GM12878 (cell line): ENCODE measurements at regions not wholly inside any gene's neighbourhood (a gene's known extent, or its start where the extent isn't known, plus 50 kb on each side); places are given as distances from the start of the nearest gene placed in this dataset.

ENCODE experiments used
- ATAC-seq: fragments of 200-7000 bp; cut with Tn5 transposase; 3 replicates; pipeline ENCODE4 v1.9.1; 2020; ENCODE audit warnings: mild to moderate bottlenecking, moderate library complexity
- BruUV-seq: library from RNA; stranded (reverse); fragments of 400-500 nt; replicated peaks from 2 replicates; lab custom pipeline; 2021; lab: Mats Ljungman, UMichigan
- CTCF ChIA-PET: fragments of 300-600 bp; sonication (Branson Sonifier 250); formaldehyde crosslinking; extraction: SDS; loops from one replicate; lab custom pipeline; 2021; ENCODE audit warnings: inconsistent platforms; lab: Yijun Ruan, JAX
- POLR2A ChIA-PET: fragments of 350-600 bp; formaldehyde crosslinking; extraction: SDS; loops from one replicate; lab custom pipeline; 2021; ENCODE audit warnings: inconsistent platforms; lab: Charles Lee
- RAD21 ChIA-PET: fragments of 300-600 bp; sonication (Branson Sonifier 250); formaldehyde crosslinking; loops from one replicate; lab custom pipeline; 2023; ENCODE audit warnings: antibody characterized with exemption; ENCODE audit not compliant: unreplicated experiment; lab: Charles Lee
- SMC1A ChIA-PET: fragments of 300-600 bp; sonication (Branson Sonifier 250); formaldehyde crosslinking; loops from one replicate; lab custom pipeline; 2023; ENCODE audit not compliant: unreplicated experiment, uncharacterized antibody; lab: Charles Lee
- DNase-seq: peaks from one replicate; pipeline ENCODE4 v3.0.0-alpha.2; 2011; ENCODE audit warnings: low read depth, low spot score
- FAIRE-seq: peaks from 3 replicates; lab custom pipeline; 2011; peaks lifted over from hg19 to GRCh38; lab: Jason Lieb, UNC
- H2AFZ ChIP-seq: 2 replicates; pipeline ENCODE4 v1.6.0; 2011; ENCODE audit warnings: low read depth, low read length, control low read depth; ENCODE audit not compliant: control insufficient read depth
- H3K27ac ChIP-seq: 2 replicates; pipeline ENCODE4 v1.5.1; 2011; ENCODE audit warnings: control low read depth; ENCODE audit not compliant: control insufficient read depth, insufficient read depth
- H3K27me3 ChIP-seq, 2 experiments: replicated peaks in 1 of 2; 2 replicates each; pipeline versions ENCODE4 v1.6.0 to v1.6.1; 2011; ENCODE audit warnings: low read length in 1 of 2; ENCODE audit not compliant: control insufficient read depth in 2 of 2, insufficient read depth in 2 of 2
- H3K36me3 ChIP-seq, 2 experiments: 2 replicates each; pipeline ENCODE4 v1.5.1; 2011; ENCODE audit warnings: low read length in 1 of 2; ENCODE audit not compliant: control insufficient read depth in 2 of 2, insufficient read depth in 2 of 2
- H3K4me1 ChIP-seq: 2 replicates; pipeline ENCODE4 v1.6.1; 2011; ENCODE audit warnings: mild to moderate bottlenecking, low read length, moderate library complexity, mixed read lengths; ENCODE audit not compliant: control insufficient read depth, insufficient read depth
- H3K4me2 ChIP-seq: 2 replicates; pipeline ENCODE4 v1.6.0; 2011; ENCODE audit warnings: control low read depth; ENCODE audit not compliant: control insufficient read depth, insufficient read depth
- H3K4me3 ChIP-seq: fragments of 200-600 bp; sonication (generic); 2 replicates; pipeline ENCODE4 v1.5.1; 2016
- H3K79me2 ChIP-seq: 2 replicates; pipeline ENCODE4 v1.6.0; 2011; ENCODE audit warnings: low read length; ENCODE audit not compliant: control insufficient read depth, insufficient read depth
- H3K9ac ChIP-seq: 2 replicates; pipeline ENCODE4 v1.8.0; 2011; ENCODE audit warnings: low read length, control low read depth, mixed read lengths; ENCODE audit not compliant: control insufficient read depth, insufficient read depth
- H3K9me3 ChIP-seq: replicated peaks from 3 replicates; pipeline ENCODE4 v1.5.1; 2011; ENCODE audit warnings: mild to moderate bottlenecking, low read length; ENCODE audit not compliant: control insufficient read depth, insufficient read depth
- H4K20me1 ChIP-seq: 2 replicates; pipeline ENCODE4 v1.6.0; 2011; ENCODE audit not compliant: control insufficient read depth, insufficient read depth
- EP300 ChIP-seq, 2 experiments: fragments of 150-350 bp in 1 of 2; IDR thresholded peaks; 2 replicates each; pipeline ENCODE4 v1.6.1; 2011 to 2012; ENCODE audit warnings: low read depth in 2 of 2, low read length in 2 of 2, borderline replicate concordance in 1 of 2, improper control_type of control experiment in 1 of 2, inconsistent platforms in 1 of 2; ENCODE audit not compliant: control insufficient read depth in 1 of 2
- EZH2 ChIP-seq: IDR thresholded peaks from 2 replicates; pipeline ENCODE4 v1.6.1; 2012; ENCODE audit warnings: low read depth, mild to moderate bottlenecking, control low read depth, inconsistent platforms, low read length, borderline replicate concordance; ENCODE audit not compliant: control insufficient read depth
- HDAC2 ChIP-seq: fragments of 200-600 bp; sonication (generic); IDR thresholded peaks from 2 replicates; pipeline ENCODE4 v1.6.1; 2017
- NR2C1 ChIP-seq: fragments of 450-650 bp; IDR thresholded peaks from 2 replicates; pipeline ENCODE4 v1.6.1; 2017; ENCODE audit warnings: antibody characterized with exemption, mild to moderate bottlenecking, moderate library complexity
- NR2F1 ChIP-seq: fragments of 450-650 bp; conservative IDR thresholded peaks from 2 replicates; pipeline ENCODE4 v1.6.1; 2017; ENCODE audit warnings: mild to moderate bottlenecking
- PBX3 ChIP-seq: IDR thresholded peaks from 2 replicates; pipeline ENCODE4 v1.6.1; 2011; ENCODE audit warnings: mild to moderate bottlenecking, low read depth, low read length, moderate library complexity; ENCODE audit not compliant: insufficient replicate concordance
- POLR2AphosphoS5 ChIP-seq: IDR thresholded peaks from 2 replicates; pipeline ENCODE4 v1.6.1; 2011; ENCODE audit warnings: mild to moderate bottlenecking, low read length, inconsistent platforms
- RB1 ChIP-seq: fragments of 450-650 bp; formaldehyde crosslinking; IDR thresholded peaks from 2 replicates; pipeline ENCODE4 v1.6.1; 2017; ENCODE audit warnings: mild to moderate bottlenecking, borderline replicate concordance
- SIN3A ChIP-seq: IDR thresholded peaks from 2 replicates; pipeline ENCODE4 v1.6.1; 2012; ENCODE audit warnings: low read depth, low read length, improper control_type of control experiment
- TBL1XR1 ChIP-seq: IDR thresholded peaks from 2 replicates; pipeline ENCODE4 v1.6.1; 2012; ENCODE audit warnings: low read depth, low read length, improper control_type of control experiment
- TCF3 ChIP-seq: IDR thresholded peaks from 2 replicates; pipeline ENCODE4 v1.6.1; 2012; ENCODE audit warnings: low read depth, mild to moderate bottlenecking, low read length, borderline replicate concordance; ENCODE audit not compliant: insufficient read depth
- ZNF217 ChIP-seq: fragments of 450-650 bp; IDR thresholded peaks from 2 replicates; pipeline ENCODE4 v1.6.1; 2017; ENCODE audit warnings: antibody characterized with exemption, mild to moderate bottlenecking
- ZNF592 ChIP-seq: fragments of 450-650 bp; IDR thresholded peaks from 2 replicates; pipeline ENCODE4 v1.6.1; 2017; ENCODE audit warnings: mild to moderate bottlenecking, moderate library complexity
- WGBS: methylation state at CpG from one replicate; pipeline ENCODE4 v1.1.6; 2016; ENCODE audit warnings: low lambda C conversion rate; ENCODE audit not compliant: insufficient replicate concordance, insufficient coverage; ENCODE audit errors: missing lambda C conversion rate; 5-methylcytosine and 5-hydroxymethylcytosine counted together
- in situ Hi-C: fragments of 300-500 bp; cut with MboI; formaldehyde crosslinking; loops from 9 replicates; pipeline ENCODE4 v1.14.3; 2018; ENCODE audit warnings: mixed read lengths
- intact Hi-C: fragments of 100-400 bp; cut with micrococcal nuclease; formaldehyde crosslinking; loops from one replicate; pipeline ENCODE4 v1.14.2; 2022; ENCODE audit not compliant: unreplicated experiment

DNA sequence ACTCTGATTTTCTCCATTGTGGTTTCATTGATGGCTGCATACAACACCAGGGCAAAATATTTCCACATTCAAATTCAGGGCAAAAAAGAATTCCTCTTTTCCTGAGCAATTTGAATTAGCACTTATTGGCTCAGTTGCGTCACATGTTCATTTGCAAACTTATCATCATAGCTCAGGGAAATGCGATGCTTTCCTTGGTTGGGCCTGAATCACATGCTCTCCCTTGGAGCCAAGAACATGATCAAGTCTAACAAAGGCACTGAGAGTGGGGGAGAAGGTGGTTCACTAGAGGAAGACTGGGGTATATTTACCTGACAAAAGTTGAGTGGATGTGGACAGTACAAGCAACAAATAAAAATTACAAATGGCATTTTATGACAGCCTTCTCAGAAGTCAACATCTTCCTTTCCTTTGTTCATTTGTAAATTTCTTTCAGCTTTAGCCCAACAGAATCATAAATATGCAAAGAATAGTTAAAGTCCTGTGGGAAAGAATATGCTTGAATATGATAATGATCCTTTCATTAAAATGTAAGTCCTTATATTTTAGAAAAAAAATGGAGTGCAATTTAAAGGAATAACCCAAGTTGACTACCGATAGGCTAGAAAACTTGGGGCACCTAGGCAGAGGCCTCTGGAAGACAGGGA, 277.2 kb downstream of the NEDD1 start:
- ChIA-PET POLR2A (no interaction called here), SMC1A (interaction anchor here (1.2 kb wide), 1 partner anchor 14 kb away, joined by 3 read pairs; no protein-coding TSS in a partner anchor), RAD21 (no interaction called here), CTCF (interaction anchor here (0.6 kb wide), 1 partner anchor 1938 kb away, joined by 3 read pairs; no protein-coding TSS in a partner anchor)
- Histone ChIP-seq H3K9ac (no peak overlapping the region), H3K27ac (no peak overlapping the region), H3K4me2 (no peak overlapping the region), H3K79me2 (no peaks in the 10 kb centered on the region), H3K27me3 (no peaks in the 10 kb centered on the region), H3K4me1 (no peaks in the 10 kb centered on the region), H3K36me3 (no peaks in the 10 kb centered on the region), H2AFZ (no peak overlapping the region)
- no peak for DNase-seq
- 64% methylated on average over 3 of the region's 3 CpGs for WGBS
- intact Hi-C loops: no loop called here
- BruUV-seq: no TSS peak
- ATAC-seq: no peak
- TF ChIP-seq NR2F1 (no peak), EZH2 (no peak)
- TF ChIP-seq, all 136 proteins: peak for 0
- no peaks in the 10 kb centered on the region for H3K9me3 ChIP-seq
- no peaks in the 10 kb centered on the region for H4K20me1 ChIP-seq
- H3K4me3 ChIP-seq: no peak overlapping the region
- no peak for FAIRE-seq
- in situ Hi-C loops: no loop called here

GRCh38 chr12:97185567-97185966, 277.0 kb upstream of the RMST start:
- RAD21 ChIA-PET: no interaction called here
- no peak for ATAC-seq
- WGBS: 58% methylated on average over 4 of the region's 4 CpGs
- Histone ChIP-seq H3K27me3 (no peaks in the 10 kb centered on the region), H2AFZ (no peak overlapping the region), H4K20me1 (no peaks in the 10 kb centered on the region), H3K9me3 (no peaks in the 10 kb centered on the region), H3K4me2 (no peak overlapping the region), H3K36me3 (no peaks in the 10 kb centered on the region), H3K79me2 (no peaks in the 10 kb centered on the region), H3K9ac (no peak overlapping the region), H3K4me1 (no peaks in the 10 kb centered on the region), H3K27ac (no peak overlapping the region), H3K4me3 (no peak overlapping the region)
- POLR2A ChIA-PET: no interaction called here
- CTCF ChIA-PET: no interaction called here
- no peak for FAIRE-seq
- SMC1A ChIA-PET: no interaction called here
- intact Hi-C loops: no loop called here
- DNase-seq: no peak
- in situ Hi-C loops: no loop called here
- TF ChIP-seq TBL1XR1: no peak
- no peak for TF ChIP-seq NR2C1
- no peak for TF ChIP-seq EP300 (IDR thresholded peaks at IDR 0.05; ENCODE audit: borderline replicate concordance in 1 of 2, control insufficient read depth in 1 of 2, low read depth in 2 of 2, low read length in 2 of 2)
- no peak for TF ChIP-seq HDAC2
- no peak for TF ChIP-seq ZNF592
- TF ChIP-seq TCF3: no peak
- no peak for TF ChIP-seq ZNF217
- no peak for TF ChIP-seq SIN3A
- TF ChIP-seq POLR2AphosphoS5: no peak
- TF ChIP-seq RB1: no peak
- no peak for TF ChIP-seq PBX3
- no TSS peak for BruUV-seq
